HK-2 (cell line): ENCODE measurements at regions not wholly inside any gene's neighbourhood (a gene's known extent, or its start where the extent isn't known, plus 50 kb on each side); places are given as distances from the start of the nearest gene placed in this dataset.
A peak's percentile ranks its signal among the peaks of the same experiment; 100 is the strongest.
"Not testable (repeated sequence)": the region's sequence is repeated elsewhere in the genome, so short reads cannot be mapped to it uniquely, and the experiment has no call there.

ENCODE experiments used
- DNase-seq: peaks from one replicate; pipeline ENCODE4 v3.0.0-alpha.2; 2018; ENCODE audit not compliant: unreplicated experiment

- no peak for DNase-seq
Observed at GRCh38 chr9:29118555-29118954, 1545.3 kb upstream of the C9orf72 start.

DNA sequence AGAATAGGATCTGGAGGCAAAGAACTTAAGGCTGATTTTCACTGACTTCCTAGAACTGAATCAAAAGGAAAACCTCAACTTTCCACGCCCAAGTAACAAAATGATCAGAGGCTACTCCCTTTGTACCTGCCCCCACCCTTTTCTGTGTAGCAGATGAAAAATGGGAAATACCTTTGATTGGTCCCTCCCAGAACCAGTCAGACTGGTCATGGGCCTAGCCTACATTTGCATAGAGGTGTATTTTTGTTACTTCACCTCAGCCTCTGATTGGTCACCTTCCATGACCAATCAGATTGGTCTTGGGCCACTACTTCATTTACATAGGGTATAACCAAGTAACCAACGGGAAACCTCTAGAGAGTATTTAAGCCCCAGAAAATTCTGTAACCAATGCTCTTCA lies 1553.5 kb upstream of the C9orf72 start:
- no peak for DNase-seq

- DNase-seq: no peak
Observed at GRCh38 chr9:29129763-29130162, 1556.5 kb upstream of the C9orf72 start.

GRCh38 chr9:29144476-29144875 lies 1571.2 kb upstream of the C9orf72 start:
- no peak for DNase-seq

- no peak for DNase-seq
Observed at GRCh38 chr9:29150606-29151005, 1577.3 kb upstream of the C9orf72 start.

GRCh38 chr9:29160763-29161353 lies 1587.6 kb upstream of the C9orf72 start:
- DNase-seq: no peak

- DNase-seq: no peak
Observed at GRCh38 chr9:29174136-29174535, 1600.9 kb upstream of the C9orf72 start.

GRCh38 chr9:29176231-29176630 lies 1603.0 kb upstream of the C9orf72 start:
- no peak for DNase-seq

DNA sequence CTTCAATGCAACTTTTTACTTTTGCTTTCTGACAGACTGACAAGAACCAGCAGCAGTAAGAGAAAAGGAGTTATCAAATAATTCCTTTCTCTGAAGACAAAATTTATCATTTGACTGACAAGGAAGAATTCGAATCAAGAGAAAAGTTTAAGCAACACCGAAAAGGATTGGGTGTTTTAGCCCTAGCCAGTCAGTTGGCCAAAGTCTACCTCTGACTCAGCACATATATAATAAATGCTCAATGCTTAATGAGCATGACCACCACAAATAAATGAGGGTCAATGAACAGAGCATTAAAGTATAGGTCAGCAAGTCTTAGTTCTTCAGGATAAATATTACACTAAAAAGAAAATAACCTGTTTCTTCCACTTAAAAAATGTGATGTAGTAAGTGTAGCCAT lies 1603.5 kb upstream of the C9orf72 start:
- no peak for DNase-seq

DNA sequence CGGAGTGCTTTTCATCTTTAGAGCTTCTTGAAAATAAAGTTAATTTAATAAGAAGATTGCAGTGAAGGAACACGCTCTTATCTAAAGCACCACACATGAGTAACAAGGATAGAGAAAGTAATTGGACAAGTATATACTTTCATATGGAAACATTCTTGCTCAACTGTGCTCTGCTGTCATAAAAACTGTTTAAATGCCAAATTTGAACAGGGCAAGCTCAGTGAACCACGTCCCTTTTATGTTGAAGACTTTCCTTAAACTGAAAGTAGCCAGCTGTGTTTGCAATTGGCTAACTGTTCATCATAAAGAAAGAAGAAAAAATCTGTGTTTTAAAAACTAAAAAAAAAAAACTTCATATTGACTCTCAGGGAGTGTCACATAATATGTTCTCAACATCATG lies 1610.7 kb upstream of the C9orf72 start:
- no peak for DNase-seq

DNA sequence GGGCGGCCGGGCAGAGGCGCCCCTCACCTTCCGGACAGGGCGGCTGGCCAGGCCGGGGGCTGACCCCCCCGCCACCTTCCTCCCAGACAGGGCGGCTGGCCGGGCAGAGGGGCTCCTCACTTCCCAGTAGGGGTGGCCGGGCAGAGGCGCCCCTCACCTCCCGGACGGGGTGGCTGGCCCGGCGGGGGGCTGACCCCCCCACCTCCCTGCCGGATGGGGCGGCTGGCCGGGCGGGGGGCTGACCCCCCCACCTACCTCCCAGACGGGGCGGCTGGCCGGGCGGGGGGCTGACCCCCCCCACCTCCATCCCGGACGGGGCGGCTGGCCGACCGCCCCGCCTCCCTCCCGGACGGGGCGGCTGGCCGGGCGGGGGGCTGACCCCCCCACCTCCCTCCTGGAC lies 1615.5 kb upstream of the C9orf72 start:
- DNase-seq: not testable (repeated sequence)

DNA sequence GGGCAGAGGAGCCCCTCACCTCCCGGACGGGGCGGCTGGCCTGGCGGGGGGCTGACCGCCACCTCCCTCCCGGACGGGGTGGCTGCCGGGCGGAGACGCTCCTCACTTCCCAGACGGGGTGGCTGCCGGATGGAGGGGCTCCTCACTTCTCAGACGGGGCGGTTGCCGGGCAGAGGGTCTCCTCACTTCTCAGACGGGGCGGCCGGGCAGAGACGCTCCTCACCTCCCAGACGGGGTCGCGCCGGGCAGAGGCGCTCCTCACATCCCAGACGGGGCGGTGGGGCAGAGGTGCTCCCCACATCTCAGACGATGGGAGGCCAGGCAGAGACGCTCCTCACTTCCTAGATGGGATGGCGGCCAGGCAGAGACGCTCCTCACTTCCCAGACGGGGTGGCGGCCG lies 1615.9 kb upstream of the C9orf72 start:
- not testable (repeated sequence) for DNase-seq

DNA sequence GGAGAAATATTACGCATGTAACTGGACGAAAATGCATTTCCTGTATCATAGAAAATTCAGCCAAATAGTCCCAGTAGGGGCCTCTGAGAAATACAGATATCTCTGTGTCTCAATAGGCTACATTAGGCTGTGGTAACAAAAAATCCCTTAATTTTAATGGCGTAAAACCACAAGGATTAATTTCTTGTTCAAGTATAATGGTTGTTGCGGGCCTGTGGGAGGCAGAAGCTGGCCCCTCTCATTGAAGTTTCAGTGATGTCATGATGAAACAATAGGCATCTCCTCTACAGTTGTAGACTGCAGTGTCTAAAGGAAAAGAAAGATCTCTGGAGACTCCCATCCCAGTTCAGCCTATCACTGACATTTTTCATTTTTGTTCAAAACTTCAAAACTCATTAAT lies 1625.6 kb upstream of the C9orf72 start:
- no peak for DNase-seq

- no peak for DNase-seq
Observed at GRCh38 chr9:29199975-29200374, 1626.7 kb upstream of the C9orf72 start.

GRCh38 chr9:29200650-29201049 lies 1627.4 kb upstream of the C9orf72 start:
- no peak for DNase-seq

- DNase-seq: no peak
Observed at GRCh38 chr9:29203244-29203930, 1630.1 kb upstream of the C9orf72 start.

DNA sequence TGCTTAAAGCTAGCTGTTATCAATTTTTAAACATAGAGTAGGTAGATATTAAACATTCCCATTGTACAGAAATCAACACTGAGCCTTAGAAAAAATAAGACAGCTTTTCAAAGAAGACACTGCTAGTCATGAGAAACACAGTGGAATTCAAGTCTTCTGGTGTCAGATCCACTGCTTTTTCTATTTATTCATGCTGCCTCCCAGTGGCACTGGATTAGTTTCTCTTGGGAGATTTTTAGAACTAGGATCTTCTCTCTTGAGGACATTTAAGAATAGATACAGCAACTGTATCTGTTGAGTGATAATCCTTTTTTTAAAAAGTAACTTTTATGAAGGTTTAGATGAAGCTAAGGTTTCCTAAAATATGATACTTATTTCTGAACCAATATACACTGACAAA lies 1635.4 kb upstream of the C9orf72 start:
- no peak for DNase-seq

- DNase-seq: no peak
Observed at GRCh38 chr9:29209748-29210291, 1636.5 kb upstream of the C9orf72 start.

GRCh38 chr9:29211003-29211579 lies 1637.8 kb upstream of the C9orf72 start:
- DNase-seq: no peak

GRCh38 chr9:29211580-29212396 lies 1638.5 kb upstream of the C9orf72 start:
- peak; percentile 74 for DNase-seq

GRCh38 chr9:29212397-29213387 lies 1639.4 kb upstream of the C9orf72 start:
- DNase-seq: peak; percentile 47
